AG04450 (cell line): ENCODE measurements at regions not wholly inside any gene's neighbourhood (a gene's known extent, or its start where the extent isn't known, plus 50 kb on each side); places are given as distances from the start of the nearest gene placed in this dataset.

Experiments used
- CTCF ChIA-PET: fragments of 300-600, 350-600 bp; formaldehyde crosslinking; extraction: SDS; loops from one replicate; lab custom pipeline; 2022; ENCODE audit warnings: antibody characterized with exemption, inconsistent platforms; lab: Charles Lee
- POLR2A ChIA-PET: fragments of 350-600 bp; formaldehyde crosslinking; extraction: SDS; loops from one replicate; lab custom pipeline; 2021; ENCODE audit warnings: antibody characterized with exemption, inconsistent platforms; lab: Yijun Ruan, JAX
- DNase-seq: peaks from one replicate; pipeline ENCODE4 v3.0.0-alpha.2; 2011; ENCODE audit warnings: low read depth, low spot score
- H3K27ac ChIP-seq: one replicate; pipeline ENCODE4 v1.5.1; 2012; ENCODE audit warnings: low read depth, low read length, control low read depth
- H3K27me3 ChIP-seq: one replicate; pipeline ENCODE4 v1.6.0; 2012; ENCODE audit warnings: low read length; ENCODE audit not compliant: control insufficient read depth, insufficient read depth
- H3K4me3 ChIP-seq: 2 replicates; pipeline ENCODE4 v1.5.1; 2011; ENCODE audit warnings: mild to moderate bottlenecking, low read depth, low read length, control low read depth
- H3K9me3 ChIP-seq: 2 replicates; pipeline ENCODE4 v1.5.1; 2012; ENCODE audit warnings: low read length; ENCODE audit not compliant: control insufficient read depth, insufficient read depth
- CTCF ChIP-seq: IDR thresholded peaks from 2 replicates; pipeline ENCODE4 v1.5.1; 2011; ENCODE audit warnings: low read depth, low read length, control low read depth, inconsistent platforms

- no peak overlapping the region for H3K4me3 ChIP-seq
- TF ChIP-seq CTCF = no peak
- ChIA-PET POLR2A (no interaction called here), CTCF (no interaction called here)
- H3K27me3 ChIP-seq = no peaks in the 10 kb centered on the region
- no peaks in the 10 kb centered on the region for H3K9me3 ChIP-seq
- no peak for DNase-seq
- no peak overlapping the region for H3K27ac ChIP-seq
Measured at GRCh38 chr6:78324213-78324612, 543.1 kb upstream of the IRAK1BP1 start.

DNA sequence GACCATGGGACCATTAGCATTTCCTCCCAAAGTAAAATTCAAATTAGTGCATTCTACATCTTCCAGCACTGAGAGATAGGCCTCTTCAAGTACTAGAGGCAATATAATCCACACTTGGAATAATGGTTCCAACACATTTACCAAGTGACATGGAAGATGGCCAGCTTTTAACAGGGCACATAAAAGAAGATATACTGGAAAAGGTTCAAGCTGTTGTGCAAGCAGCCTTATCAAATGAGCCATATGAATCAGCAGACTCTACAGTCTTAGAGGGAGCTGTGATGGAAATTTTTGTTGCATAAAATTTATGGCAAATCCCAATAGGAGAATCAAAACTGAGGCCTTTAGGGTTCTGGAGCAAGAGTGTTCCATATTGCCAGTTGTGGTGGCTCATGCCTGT lies 526.6 kb upstream of the IRAK1BP1 start:
- Histone ChIP-seq H3K4me3 (no peak overlapping the region), H3K9me3 (no peaks in the 10 kb centered on the region), H3K27ac (no peak overlapping the region), H3K27me3 (no peaks in the 10 kb centered on the region)
- DNase-seq = no peak
- no peak for TF ChIP-seq CTCF
- ChIA-PET POLR2A (no interaction called here), CTCF (no interaction called here)

DNA sequence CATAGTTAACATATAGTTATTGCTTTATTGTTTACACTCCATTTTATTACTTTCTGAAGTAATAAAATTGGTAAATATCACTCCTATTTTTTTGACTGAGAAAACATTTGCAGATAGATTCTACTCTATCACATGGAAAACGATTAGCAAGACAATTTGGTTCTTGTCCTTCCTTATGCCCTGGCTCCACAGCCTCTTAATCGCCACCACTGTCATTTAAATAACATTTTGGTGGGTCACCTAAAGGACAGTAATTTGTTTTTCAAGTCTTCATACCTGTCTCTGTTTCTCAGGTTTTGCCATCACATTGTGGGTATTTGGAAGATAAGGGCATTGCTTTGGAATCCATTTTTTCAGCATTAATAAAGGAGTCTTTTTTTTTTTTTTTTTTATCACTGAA lies 521.5 kb upstream of the IRAK1BP1 start:
- Histone ChIP-seq H3K27me3 (no peaks in the 10 kb centered on the region), H3K27ac (no peak overlapping the region), H3K4me3 (no peak overlapping the region), H3K9me3 (no peaks in the 10 kb centered on the region)
- POLR2A ChIA-PET = no interaction called here
- TF ChIP-seq CTCF = no peak
- CTCF ChIA-PET = no interaction called here
- no peak for DNase-seq

GRCh38 chr6:78347191-78347916 lies 520.0 kb upstream of the IRAK1BP1 start:
- ChIA-PET POLR2A (no interaction called here), CTCF (no interaction called here)
- Histone ChIP-seq H3K4me3 (no peak overlapping the region), H3K27me3 (no peaks in the 10 kb centered on the region), H3K27ac (no peak overlapping the region), H3K9me3 (no peaks in the 10 kb centered on the region)
- no peak for TF ChIP-seq CTCF
- DNase-seq = no peak

DNA sequence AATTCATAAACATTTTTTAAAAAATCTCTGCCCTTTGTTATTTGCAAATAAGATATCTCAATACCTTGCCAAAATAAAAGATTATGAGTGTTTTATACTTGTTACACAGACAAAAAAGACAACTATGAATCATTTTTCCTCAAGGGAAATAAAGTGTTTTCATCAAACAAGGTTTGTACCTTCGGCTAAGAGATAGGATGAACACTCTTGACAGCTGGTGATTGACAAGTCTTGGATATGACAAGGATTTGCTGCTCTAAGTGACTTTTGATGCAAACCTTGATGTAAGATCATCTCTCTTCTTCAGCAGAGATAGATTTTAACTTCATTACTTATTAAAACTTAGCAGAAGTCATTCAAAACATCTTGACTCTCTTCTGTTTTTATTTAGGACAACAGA lies 514.3 kb upstream of the IRAK1BP1 start:
- Histone ChIP-seq H3K27me3 (no peaks in the 10 kb centered on the region), H3K4me3 (no peak overlapping the region), H3K9me3 (no peaks in the 10 kb centered on the region), H3K27ac (no peak overlapping the region)
- ChIA-PET POLR2A (no interaction called here), CTCF (no interaction called here)
- TF ChIP-seq CTCF = no peak
- DNase-seq = no peak
